Liver (tissue), 8 donors: ENCODE measurements at regions not wholly inside any gene's neighbourhood (a gene's known extent, or its start where the extent isn't known, plus 50 kb on each side); places are given as distances from the start of the nearest gene placed in this dataset.

Source experiments
- DNase-seq: peaks from one replicate; pipeline ENCODE4 v3.0.0-alpha.2; 2017; ENCODE audit warnings: low spot score
- H3K27ac ChIP-seq, 2 donors: one replicate each; pipeline ENCODE4 v1.7.0; 2013; ENCODE audit warnings: inconsistent platforms in 2 of 2, low read length in 2 of 2, control low read depth in 1 of 2, low read depth in 1 of 2, mild to moderate bottlenecking in 1 of 2
- H3K27me3 ChIP-seq, 4 donors: one replicate each; pipeline versions ENCODE4 v1.6.1 to v1.7.0; 2013; ENCODE audit warnings: low read length in 3 of 4, inconsistent platforms in 1 of 4, mild to moderate bottlenecking in 1 of 4, moderate library complexity in 1 of 4; ENCODE audit not compliant: control insufficient read depth in 4 of 4, insufficient read depth in 4 of 4
- H3K36me3 ChIP-seq, 4 donors: one replicate each; pipeline versions ENCODE4 v1.6.1 to v1.7.0; 2013; ENCODE audit warnings: low read length in 3 of 4, mild to moderate bottlenecking in 3 of 4, low read depth in 1 of 4, moderate library complexity in 1 of 4; ENCODE audit not compliant: control insufficient read depth in 4 of 4, insufficient read depth in 3 of 4
- H3K4me1 ChIP-seq, 4 donors: one replicate each; pipeline versions ENCODE4 v1.6.1 to v1.7.0; 2013; ENCODE audit warnings: low read length in 3 of 4, mild to moderate bottlenecking in 3 of 4, moderate library complexity in 1 of 4; ENCODE audit not compliant: control insufficient read depth in 4 of 4, insufficient read depth in 4 of 4
- H3K4me3 ChIP-seq, 3 donors: one replicate each; pipeline versions ENCODE4 v1.6.1 to v1.7.0; 2013; ENCODE audit warnings: low read length in 3 of 3, control low read depth in 1 of 3, low read depth in 1 of 3, mild to moderate bottlenecking in 1 of 3
- H3K9ac ChIP-seq, 2 donors: one replicate each; pipeline ENCODE4 v1.7.0; 2013; ENCODE audit warnings: low read length in 2 of 2, mild to moderate bottlenecking in 2 of 2, moderate library complexity in 2 of 2, control low read depth in 1 of 2, low read depth in 1 of 2
- H3K9me3 ChIP-seq, 4 donors: one replicate each; pipeline versions ENCODE4 v1.6.1 to v1.7.0; 2013; ENCODE audit warnings: low read length in 3 of 4; ENCODE audit not compliant: control insufficient read depth in 4 of 4
- ATF3 ChIP-seq: IDR thresholded peaks from 2 replicates; pipeline ENCODE4 v1.6.1; 2016; ENCODE audit warnings: antibody characterized with exemption
- EGR1 ChIP-seq, 2 donors: IDR thresholded peaks; 2 replicates each; pipeline ENCODE4 v1.6.1; 2016 to 2018; ENCODE audit warnings: antibody characterized with exemption in 2 of 2, low read depth in 2 of 2
- FOXA1 ChIP-seq: IDR thresholded peaks from 2 replicates; pipeline ENCODE4 v1.6.1; 2016; ENCODE audit warnings: antibody characterized with exemption
- FOXA2 ChIP-seq: IDR thresholded peaks from 2 replicates; pipeline ENCODE4 v1.6.1; 2016; ENCODE audit warnings: antibody characterized with exemption
- GABPA ChIP-seq, 2 donors: IDR thresholded peaks in 1 of 2; conservative IDR thresholded peaks in 1 of 2; 2 replicates each; pipeline ENCODE4 v1.6.1; 2016; ENCODE audit warnings: antibody characterized with exemption in 2 of 2, mild to moderate bottlenecking in 1 of 2, moderate library complexity in 1 of 2
- HNF4A ChIP-seq, 2 donors: conservative IDR thresholded peaks; 2 replicates each; pipeline ENCODE4 v1.6.1; 2016; ENCODE audit warnings: antibody characterized with exemption in 2 of 2, mild to moderate bottlenecking in 2 of 2
- HNF4G ChIP-seq: IDR thresholded peaks from 2 replicates; pipeline ENCODE4 v1.6.1; 2016; ENCODE audit warnings: antibody characterized with exemption
- JUND ChIP-seq, 2 donors: IDR thresholded peaks; 2 replicates each; pipeline ENCODE4 v1.6.1; 2016; ENCODE audit warnings: antibody characterized with exemption in 2 of 2
- NR2F2 ChIP-seq: IDR thresholded peaks from 2 replicates; pipeline ENCODE4 v1.6.1; 2016; ENCODE audit warnings: antibody characterized with exemption
- RAD21 ChIP-seq, 2 donors: IDR thresholded peaks; 2 replicates each; pipeline ENCODE4 v1.6.1; 2016; ENCODE audit warnings: antibody characterized with exemption in 2 of 2, mild to moderate bottlenecking in 2 of 2
- RXRA ChIP-seq, 2 donors: IDR thresholded peaks; 2 replicates each; pipeline ENCODE4 v1.6.1; 2017 to 2018; ENCODE audit warnings: antibody characterized with exemption in 2 of 2, mild to moderate bottlenecking in 1 of 2
- SP1 ChIP-seq: IDR thresholded peaks from 2 replicates; pipeline ENCODE4 v1.6.1; 2018; ENCODE audit warnings: antibody characterized with exemption, mild to moderate bottlenecking
- TAF1 ChIP-seq: conservative IDR thresholded peaks from 2 replicates; pipeline ENCODE4 v1.6.1; 2016; ENCODE audit warnings: antibody characterized with exemption, mild to moderate bottlenecking
- YY1 ChIP-seq: IDR thresholded peaks from 2 replicates; pipeline ENCODE4 v1.6.1; 2016; ENCODE audit warnings: antibody characterized with exemption, mild to moderate bottlenecking
- ZBTB33 ChIP-seq: IDR thresholded peaks from 2 replicates; pipeline ENCODE4 v1.6.1; 2016; ENCODE audit warnings: antibody characterized with exemption
- WGBS: extraction: QIAGEN DNeasy Blood & Tissue Kit; methylation state at CpG from one replicate; pipeline ENCODE4 v1.1.7; 2013; 5-methylcytosine and 5-hydroxymethylcytosine counted together
- TF ChIP-seq, protein P1 (sequence below): IDR thresholded peaks from 2 replicates; pipeline ENCODE4 v1.6.1; 2016; ENCODE audit warnings: antibody characterized with exemption
- TF ChIP-seq, protein P2 (sequence below): fragments of 150-350 bp; IDR thresholded peaks from 2 replicates; pipeline ENCODE4 v1.5.1; 2017; ENCODE audit warnings: improper control_type of control experiment, low read depth, low read length; ENCODE audit not compliant: missing input control
- TF ChIP-seq, protein P3 (sequence below): IDR thresholded peaks from 2 replicates; pipeline ENCODE4 v1.6.1; 2016; ENCODE audit warnings: antibody characterized with exemption, mild to moderate bottlenecking
- donor health status: healthy.
- donor health status: healthy.
- donor health status: healthy.
- donor health status: healthy.
- donor health status: healthy.

- no peak overlapping the region for H3K4me3 ChIP-seq
- no peaks in the 10 kb centered on the region for H3K27me3 ChIP-seq
- TF ChIP-seq, protein P1, sequence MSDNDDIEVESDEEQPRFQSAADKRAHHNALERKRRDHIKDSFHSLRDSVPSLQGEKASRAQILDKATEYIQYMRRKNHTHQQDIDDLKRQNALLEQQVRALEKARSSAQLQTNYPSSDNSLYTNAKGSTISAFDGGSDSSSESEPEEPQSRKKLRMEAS: no peak
- TF ChIP-seq EGR1 (IDR thresholded peaks at IDR 0.05; ENCODE audit: low read depth in 2 of 2) (no peak), NR2F2 (no peak), FOXA2 (no peak), RAD21 (IDR thresholded peaks at IDR 0.05) (no peak), JUND (IDR thresholded peaks at IDR 0.05) (no peak), HNF4A (conservative IDR thresholded peaks at IDR 0.05) (no peak), YY1 (no peak), HNF4G (no peak), ATF3 (no peak), TAF1 (no peak), RXRA (IDR thresholded peaks at IDR 0.05) (no peak), GABPA (IDR thresholded peaks at IDR 0.05 in 1 of 2, conservative IDR thresholded peaks at IDR 0.05 in 1 of 2) (no peak)
- TF ChIP-seq, protein P2, sequence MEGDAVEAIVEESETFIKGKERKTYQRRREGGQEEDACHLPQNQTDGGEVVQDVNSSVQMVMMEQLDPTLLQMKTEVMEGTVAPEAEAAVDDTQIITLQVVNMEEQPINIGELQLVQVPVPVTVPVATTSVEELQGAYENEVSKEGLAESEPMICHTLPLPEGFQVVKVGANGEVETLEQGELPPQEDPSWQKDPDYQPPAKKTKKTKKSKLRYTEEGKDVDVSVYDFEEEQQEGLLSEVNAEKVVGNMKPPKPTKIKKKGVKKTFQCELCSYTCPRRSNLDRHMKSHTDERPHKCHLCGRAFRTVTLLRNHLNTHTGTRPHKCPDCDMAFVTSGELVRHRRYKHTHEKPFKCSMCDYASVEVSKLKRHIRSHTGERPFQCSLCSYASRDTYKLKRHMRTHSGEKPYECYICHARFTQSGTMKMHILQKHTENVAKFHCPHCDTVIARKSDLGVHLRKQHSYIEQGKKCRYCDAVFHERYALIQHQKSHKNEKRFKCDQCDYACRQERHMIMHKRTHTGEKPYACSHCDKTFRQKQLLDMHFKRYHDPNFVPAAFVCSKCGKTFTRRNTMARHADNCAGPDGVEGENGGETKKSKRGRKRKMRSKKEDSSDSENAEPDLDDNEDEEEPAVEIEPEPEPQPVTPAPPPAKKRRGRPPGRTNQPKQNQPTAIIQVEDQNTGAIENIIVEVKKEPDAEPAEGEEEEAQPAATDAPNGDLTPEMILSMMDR: no peak
- TF ChIP-seq, protein P3, sequence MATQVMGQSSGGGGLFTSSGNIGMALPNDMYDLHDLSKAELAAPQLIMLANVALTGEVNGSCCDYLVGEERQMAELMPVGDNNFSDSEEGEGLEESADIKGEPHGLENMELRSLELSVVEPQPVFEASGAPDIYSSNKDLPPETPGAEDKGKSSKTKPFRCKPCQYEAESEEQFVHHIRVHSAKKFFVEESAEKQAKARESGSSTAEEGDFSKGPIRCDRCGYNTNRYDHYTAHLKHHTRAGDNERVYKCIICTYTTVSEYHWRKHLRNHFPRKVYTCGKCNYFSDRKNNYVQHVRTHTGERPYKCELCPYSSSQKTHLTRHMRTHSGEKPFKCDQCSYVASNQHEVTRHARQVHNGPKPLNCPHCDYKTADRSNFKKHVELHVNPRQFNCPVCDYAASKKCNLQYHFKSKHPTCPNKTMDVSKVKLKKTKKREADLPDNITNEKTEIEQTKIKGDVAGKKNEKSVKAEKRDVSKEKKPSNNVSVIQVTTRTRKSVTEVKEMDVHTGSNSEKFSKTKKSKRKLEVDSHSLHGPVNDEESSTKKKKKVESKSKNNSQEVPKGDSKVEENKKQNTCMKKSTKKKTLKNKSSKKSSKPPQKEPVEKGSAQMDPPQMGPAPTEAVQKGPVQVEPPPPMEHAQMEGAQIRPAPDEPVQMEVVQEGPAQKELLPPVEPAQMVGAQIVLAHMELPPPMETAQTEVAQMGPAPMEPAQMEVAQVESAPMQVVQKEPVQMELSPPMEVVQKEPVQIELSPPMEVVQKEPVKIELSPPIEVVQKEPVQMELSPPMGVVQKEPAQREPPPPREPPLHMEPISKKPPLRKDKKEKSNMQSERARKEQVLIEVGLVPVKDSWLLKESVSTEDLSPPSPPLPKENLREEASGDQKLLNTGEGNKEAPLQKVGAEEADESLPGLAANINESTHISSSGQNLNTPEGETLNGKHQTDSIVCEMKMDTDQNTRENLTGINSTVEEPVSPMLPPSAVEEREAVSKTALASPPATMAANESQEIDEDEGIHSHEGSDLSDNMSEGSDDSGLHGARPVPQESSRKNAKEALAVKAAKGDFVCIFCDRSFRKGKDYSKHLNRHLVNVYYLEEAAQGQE: no peak
- H3K4me1 ChIP-seq: no peaks in the 10 kb centered on the region
- H3K36me3 ChIP-seq: no peaks in the 10 kb centered on the region
- no peak overlapping the region for H3K9ac ChIP-seq
- no peak overlapping the region for H3K27ac ChIP-seq
- no peaks in the 10 kb centered on the region for H3K9me3 ChIP-seq
- WGBS: 97% methylated on average over 7 of the region's 7 CpGs
- DNase-seq: no peak
Measured at GRCh38 chr10:31210190-31210589, 108.8 kb upstream of the ZEB1 start.

GRCh38 chr10:31213959-31214358 lies 105.1 kb upstream of the ZEB1 start:
- H3K27ac ChIP-seq: no peak overlapping the region
- H3K9me3 ChIP-seq: no peaks in the 10 kb centered on the region
- H3K36me3 ChIP-seq: no peaks in the 10 kb centered on the region
- H3K4me3 ChIP-seq: no peak overlapping the region
- 94% methylated on average over 1 of the region's 1 CpG for WGBS
- no peaks in the 10 kb centered on the region for H3K4me1 ChIP-seq
- no peak for DNase-seq
- H3K27me3 ChIP-seq: no peaks in the 10 kb centered on the region
- H3K9ac ChIP-seq: no peak overlapping the region
- TF ChIP-seq ATF3 (no peak), RXRA (IDR thresholded peaks at IDR 0.05) (no peak), ZBTB33 (no peak), RAD21 (IDR thresholded peaks at IDR 0.05) (no peak), EGR1 (IDR thresholded peaks at IDR 0.05; ENCODE audit: low read depth in 2 of 2) (no peak), TAF1 (no peak), HNF4G (no peak), GABPA (IDR thresholded peaks at IDR 0.05 in 1 of 2, conservative IDR thresholded peaks at IDR 0.05 in 1 of 2) (no peak), FOXA2 (no peak), NR2F2 (no peak), HNF4A (conservative IDR thresholded peaks at IDR 0.05) (no peak), SP1 (no peak), JUND (IDR thresholded peaks at IDR 0.05) (no peak), FOXA1 (no peak)
- TF ChIP-seq, protein P1: no peak
- TF ChIP-seq, protein P2: no peak
